GM12878 (cell line): ENCODE measurements at regions not wholly inside any gene's neighbourhood (a gene's known extent, or its start where the extent isn't known, plus 50 kb on each side); places are given as distances from the start of the nearest gene placed in this dataset.

Experiments
- ATAC-seq: fragments of 200-7000 bp; cut with Tn5 transposase; 3 replicates; pipeline ENCODE4 v1.9.1; 2020; ENCODE audit warnings: mild to moderate bottlenecking, moderate library complexity
- BruUV-seq: library from RNA; stranded (reverse); fragments of 400-500 nt; replicated peaks from 2 replicates; lab custom pipeline; 2021; lab: Mats Ljungman, UMichigan
- CTCF ChIA-PET: fragments of 300-600 bp; sonication (Branson Sonifier 250); formaldehyde crosslinking; extraction: SDS; loops from one replicate; lab custom pipeline; 2021; ENCODE audit warnings: inconsistent platforms; lab: Yijun Ruan, JAX
- POLR2A ChIA-PET: fragments of 350-600 bp; formaldehyde crosslinking; extraction: SDS; loops from one replicate; lab custom pipeline; 2021; ENCODE audit warnings: inconsistent platforms; lab: Charles Lee
- RAD21 ChIA-PET: fragments of 300-600 bp; sonication (Branson Sonifier 250); formaldehyde crosslinking; loops from one replicate; lab custom pipeline; 2023; ENCODE audit warnings: antibody characterized with exemption; ENCODE audit not compliant: unreplicated experiment; lab: Charles Lee
- SMC1A ChIA-PET: fragments of 300-600 bp; sonication (Branson Sonifier 250); formaldehyde crosslinking; loops from one replicate; lab custom pipeline; 2023; ENCODE audit not compliant: unreplicated experiment, uncharacterized antibody; lab: Charles Lee
- DNase-seq: peaks from one replicate; pipeline ENCODE4 v3.0.0-alpha.2; 2011; ENCODE audit warnings: low read depth, low spot score
- FAIRE-seq: peaks from 3 replicates; lab custom pipeline; 2011; peaks lifted over from hg19 to GRCh38; lab: Jason Lieb, UNC
- H2AFZ ChIP-seq: 2 replicates; pipeline ENCODE4 v1.6.0; 2011; ENCODE audit warnings: low read depth, low read length, control low read depth; ENCODE audit not compliant: control insufficient read depth
- H3K27ac ChIP-seq: 2 replicates; pipeline ENCODE4 v1.5.1; 2011; ENCODE audit warnings: control low read depth; ENCODE audit not compliant: control insufficient read depth, insufficient read depth
- H3K27me3 ChIP-seq, 2 experiments: replicated peaks in 1 of 2; 2 replicates each; pipeline versions ENCODE4 v1.6.0 to v1.6.1; 2011; ENCODE audit warnings: low read length in 1 of 2; ENCODE audit not compliant: control insufficient read depth in 2 of 2, insufficient read depth in 2 of 2
- H3K36me3 ChIP-seq, 2 experiments: 2 replicates each; pipeline ENCODE4 v1.5.1; 2011; ENCODE audit warnings: low read length in 1 of 2; ENCODE audit not compliant: control insufficient read depth in 2 of 2, insufficient read depth in 2 of 2
- H3K4me1 ChIP-seq: 2 replicates; pipeline ENCODE4 v1.6.1; 2011; ENCODE audit warnings: mild to moderate bottlenecking, low read length, moderate library complexity, mixed read lengths; ENCODE audit not compliant: control insufficient read depth, insufficient read depth
- H3K4me2 ChIP-seq: 2 replicates; pipeline ENCODE4 v1.6.0; 2011; ENCODE audit warnings: control low read depth; ENCODE audit not compliant: control insufficient read depth, insufficient read depth
- H3K4me3 ChIP-seq: fragments of 200-600 bp; sonication (generic); 2 replicates; pipeline ENCODE4 v1.5.1; 2016
- H3K79me2 ChIP-seq: 2 replicates; pipeline ENCODE4 v1.6.0; 2011; ENCODE audit warnings: low read length; ENCODE audit not compliant: control insufficient read depth, insufficient read depth
- H3K9ac ChIP-seq: 2 replicates; pipeline ENCODE4 v1.8.0; 2011; ENCODE audit warnings: low read length, control low read depth, mixed read lengths; ENCODE audit not compliant: control insufficient read depth, insufficient read depth
- H3K9me3 ChIP-seq: replicated peaks from 3 replicates; pipeline ENCODE4 v1.5.1; 2011; ENCODE audit warnings: mild to moderate bottlenecking, low read length; ENCODE audit not compliant: control insufficient read depth, insufficient read depth
- H4K20me1 ChIP-seq: 2 replicates; pipeline ENCODE4 v1.6.0; 2011; ENCODE audit not compliant: control insufficient read depth, insufficient read depth
- CBX5 ChIP-seq: sonication (generic); IDR thresholded peaks from 2 replicates; pipeline ENCODE4 v1.6.1; 2016; ENCODE audit warnings: low read depth, moderate library complexity, mild to moderate bottlenecking, inconsistent platforms
- NFYB ChIP-seq: IDR thresholded peaks from 2 replicates; pipeline ENCODE4 v1.6.1; 2011; ENCODE audit warnings: low read depth, mild to moderate bottlenecking, low read length, improper control_type of control experiment, moderate library complexity; ENCODE audit not compliant: insufficient read depth
- SIN3A ChIP-seq: IDR thresholded peaks from 2 replicates; pipeline ENCODE4 v1.6.1; 2012; ENCODE audit warnings: low read depth, low read length, improper control_type of control experiment
- SMC3 ChIP-seq: IDR thresholded peaks from 2 replicates; pipeline ENCODE4 v1.6.1; 2011; ENCODE audit warnings: low read length, improper control_type of control experiment, borderline replicate concordance
- TBL1XR1 ChIP-seq: IDR thresholded peaks from 2 replicates; pipeline ENCODE4 v1.6.1; 2012; ENCODE audit warnings: low read depth, low read length, improper control_type of control experiment
- whole genome bisulfite sequencing: methylation state at CpG from one replicate; pipeline ENCODE4 v1.1.6; 2016; ENCODE audit warnings: low lambda C conversion rate; ENCODE audit not compliant: insufficient replicate concordance, insufficient coverage; ENCODE audit errors: missing lambda C conversion rate; 5-methylcytosine and 5-hydroxymethylcytosine counted together
- in situ Hi-C: fragments of 300-500 bp; cut with MboI; formaldehyde crosslinking; loops from 9 replicates; pipeline ENCODE4 v1.14.3; 2018; ENCODE audit warnings: mixed read lengths
- intact Hi-C: fragments of 100-400 bp; cut with micrococcal nuclease; formaldehyde crosslinking; loops from one replicate; pipeline ENCODE4 v1.14.2; 2022; ENCODE audit not compliant: unreplicated experiment
- TF ChIP-seq, protein P1 (sequence below): IDR thresholded peaks from 2 replicates; pipeline ENCODE4 v1.6.1; 2012; ENCODE audit warnings: low read depth, low read length, improper control_type of control experiment
- TF ChIP-seq, protein P2 (sequence below): fragments of 450-650 bp; IDR thresholded peaks from 2 replicates; pipeline ENCODE4 v1.6.1; 2018; ENCODE audit warnings: borderline replicate concordance, mild to moderate bottlenecking; ENCODE audit not compliant: partially characterized antibody
- TF ChIP-seq, protein P3 (sequence below): IDR thresholded peaks from 2 replicates; pipeline ENCODE4 v1.6.1; 2011; ENCODE audit warnings: mild to moderate bottlenecking, low read depth, low read length, moderate library complexity; ENCODE audit not compliant: insufficient replicate concordance

DNA sequence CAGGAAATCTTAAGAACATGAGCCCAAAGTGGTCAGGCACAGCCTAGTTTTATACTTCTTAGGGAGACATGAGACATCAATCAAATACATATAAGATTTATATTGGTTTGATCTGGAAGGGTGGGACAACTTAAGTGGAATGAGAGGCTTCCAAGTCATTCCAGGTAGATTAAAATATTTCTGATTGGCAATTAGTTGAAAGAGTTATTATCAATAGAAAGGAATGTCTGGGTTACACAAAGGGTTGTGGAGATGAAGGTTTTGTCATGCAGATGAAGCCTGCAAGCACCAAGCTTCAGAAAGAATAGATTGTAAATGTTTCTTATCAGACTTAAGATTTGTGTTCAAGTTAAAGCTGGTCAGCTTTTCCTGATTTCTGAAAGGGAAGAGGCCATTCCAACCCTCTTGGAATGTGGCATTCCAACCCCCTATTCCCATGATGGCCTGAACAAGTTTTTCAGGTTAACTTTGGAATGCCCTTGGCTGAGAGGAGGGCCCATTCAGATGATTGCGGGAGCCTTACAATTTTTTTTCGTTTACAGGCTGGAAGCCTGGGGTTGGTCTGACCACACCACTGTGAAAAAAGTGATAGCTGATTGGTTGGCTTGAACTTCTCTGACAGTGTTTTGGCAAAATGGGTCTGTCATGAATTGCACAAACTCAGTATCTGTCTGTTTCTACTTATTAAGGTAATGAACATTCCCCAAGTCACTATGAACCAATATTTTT, 245.6 kb upstream of the RAI14 start:
- no peak for TF ChIP-seq SIN3A
- TF ChIP-seq, all 136 proteins: peak for 0
- Histone ChIP-seq H3K4me3 (no peak overlapping the region), H4K20me1 (no peaks in the 10 kb centered on the region), H3K27ac (no peak overlapping the region), H3K9me3 (no peaks in the 10 kb centered on the region), H3K79me2 (no peaks in the 10 kb centered on the region), H2AFZ (no peak overlapping the region), H3K27me3 (no peaks in the 10 kb centered on the region), H3K9ac (no peak overlapping the region), H3K4me1 (no peaks in the 10 kb centered on the region), H3K4me2 (no peak overlapping the region), H3K36me3 (no peaks in the 10 kb centered on the region)
- intact Hi-C loops = no loop called here
- ChIA-PET POLR2A (no interaction called here), SMC1A (no interaction called here), CTCF (no interaction called here), RAD21 (no interaction called here)
- WGBS = 50% methylated on average over 2 of the region's 2 CpGs
- ATAC-seq = no peak
- in situ Hi-C loops = no loop called here
- BruUV-seq = no TSS peak
- no peak for FAIRE-seq
- no peak for DNase-seq

DNA sequence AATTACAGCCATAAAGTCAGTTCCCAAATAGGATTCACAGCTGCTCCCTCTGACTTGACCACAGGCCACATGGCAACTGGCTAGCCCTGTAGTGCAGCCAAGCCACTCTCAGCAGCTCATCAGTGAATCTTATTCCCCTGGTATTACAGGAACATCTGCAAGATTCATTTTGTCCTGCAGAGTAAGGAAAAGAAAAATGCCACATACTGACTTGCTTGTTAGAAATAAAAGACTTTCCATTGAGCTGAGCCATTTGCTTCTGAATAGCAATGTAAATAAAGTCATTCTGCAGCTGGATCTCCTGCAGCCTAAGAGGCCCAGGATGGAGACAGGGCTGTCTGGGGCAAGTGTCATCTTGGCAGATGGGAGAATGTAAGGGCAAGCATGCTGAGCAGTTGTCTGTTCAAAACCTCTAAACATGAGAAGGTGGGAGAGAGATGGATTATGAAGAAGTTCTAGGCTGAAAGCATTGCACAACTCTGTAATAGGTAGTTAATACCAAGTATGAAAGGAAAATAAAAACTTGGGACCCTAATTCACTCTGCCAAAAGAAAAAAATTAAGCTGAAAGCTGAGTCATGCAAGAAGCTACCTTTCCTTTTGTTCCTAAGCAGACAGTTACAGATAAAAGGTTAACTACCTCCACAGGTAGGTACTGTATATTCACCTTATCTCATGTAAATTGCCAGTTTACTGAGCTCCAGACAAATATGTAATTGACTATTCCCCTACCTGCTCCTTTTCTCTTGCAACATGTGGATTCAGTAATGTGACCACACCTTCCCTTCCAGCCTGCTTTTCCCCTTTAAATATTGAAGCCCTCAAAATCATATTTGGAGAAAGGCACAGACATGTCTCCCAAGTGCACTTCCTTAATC, 244.4 kb upstream of the RAI14 start:
- Histone ChIP-seq H3K79me2 (no peaks in the 10 kb centered on the region), H2AFZ (no peak overlapping the region), H3K4me1 (no peaks in the 10 kb centered on the region), H4K20me1 (no peaks in the 10 kb centered on the region), H3K9me3 (no peaks in the 10 kb centered on the region), H3K27ac (no peak overlapping the region)
- ChIA-PET RAD21 (no interaction called here), POLR2A (no interaction called here), SMC1A (no interaction called here)
- no peak for DNase-seq
- TF ChIP-seq CBX5 = no peak
- TF ChIP-seq NFYB = no peak
- no peak for TF ChIP-seq TBL1XR1
- TF ChIP-seq, protein P1, sequence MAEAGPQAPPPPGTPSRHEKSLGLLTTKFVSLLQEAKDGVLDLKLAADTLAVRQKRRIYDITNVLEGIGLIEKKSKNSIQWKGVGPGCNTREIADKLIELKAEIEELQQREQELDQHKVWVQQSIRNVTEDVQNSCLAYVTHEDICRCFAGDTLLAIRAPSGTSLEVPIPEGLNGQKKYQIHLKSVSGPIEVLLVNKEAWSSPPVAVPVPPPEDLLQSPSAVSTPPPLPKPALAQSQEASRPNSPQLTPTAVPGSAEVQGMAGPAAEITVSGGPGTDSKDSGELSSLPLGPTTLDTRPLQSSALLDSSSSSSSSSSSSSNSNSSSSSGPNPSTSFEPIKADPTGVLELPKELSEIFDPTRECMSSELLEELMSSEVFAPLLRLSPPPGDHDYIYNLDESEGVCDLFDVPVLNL = no peak
- TF ChIP-seq SMC3 = no peak
- TF ChIP-seq, protein P2, sequence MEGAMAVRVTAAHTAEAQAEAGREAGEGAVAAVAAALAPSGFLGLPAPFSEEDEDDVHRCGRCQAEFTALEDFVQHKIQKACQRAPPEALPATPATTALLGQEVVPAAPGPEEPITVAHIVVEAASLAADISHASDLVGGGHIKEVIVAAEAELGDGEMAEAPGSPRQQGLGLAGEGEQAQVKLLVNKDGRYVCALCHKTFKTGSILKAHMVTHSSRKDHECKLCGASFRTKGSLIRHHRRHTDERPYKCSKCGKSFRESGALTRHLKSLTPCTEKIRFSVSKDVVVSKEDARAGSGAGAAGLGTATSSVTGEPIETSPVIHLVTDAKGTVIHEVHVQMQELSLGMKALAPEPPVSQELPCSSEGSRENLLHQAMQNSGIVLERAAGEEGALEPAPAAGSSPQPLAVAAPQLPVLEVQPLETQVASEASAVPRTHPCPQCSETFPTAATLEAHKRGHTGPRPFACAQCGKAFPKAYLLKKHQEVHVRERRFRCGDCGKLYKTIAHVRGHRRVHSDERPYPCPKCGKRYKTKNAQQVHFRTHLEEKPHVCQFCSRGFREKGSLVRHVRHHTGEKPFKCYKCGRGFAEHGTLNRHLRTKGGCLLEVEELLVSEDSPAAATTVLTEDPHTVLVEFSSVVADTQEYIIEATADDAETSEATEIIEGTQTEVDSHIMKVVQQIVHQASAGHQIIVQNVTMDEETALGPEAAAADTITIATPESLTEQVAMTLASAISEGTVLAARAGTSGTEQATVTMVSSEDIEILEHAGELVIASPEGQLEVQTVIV = no peak
- TF ChIP-seq, protein P3, sequence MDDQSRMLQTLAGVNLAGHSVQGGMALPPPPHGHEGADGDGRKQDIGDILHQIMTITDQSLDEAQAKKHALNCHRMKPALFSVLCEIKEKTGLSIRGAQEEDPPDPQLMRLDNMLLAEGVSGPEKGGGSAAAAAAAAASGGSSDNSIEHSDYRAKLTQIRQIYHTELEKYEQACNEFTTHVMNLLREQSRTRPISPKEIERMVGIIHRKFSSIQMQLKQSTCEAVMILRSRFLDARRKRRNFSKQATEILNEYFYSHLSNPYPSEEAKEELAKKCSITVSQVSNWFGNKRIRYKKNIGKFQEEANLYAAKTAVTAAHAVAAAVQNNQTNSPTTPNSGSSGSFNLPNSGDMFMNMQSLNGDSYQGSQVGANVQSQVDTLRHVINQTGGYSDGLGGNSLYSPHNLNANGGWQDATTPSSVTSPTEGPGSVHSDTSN = no peak
- TF ChIP-seq, all 136 proteins: peak for 0
- no peak for FAIRE-seq
- Histone ChIP-seq H3K9ac (no peak overlapping the region), H3K4me3 (no peak overlapping the region), H3K4me2 (no peak overlapping the region), H3K36me3 (no peaks in the 10 kb centered on the region), H3K27me3 (no peaks in the 10 kb centered on the region)
- ATAC-seq = no peak
- CTCF ChIA-PET = interaction anchor here (1.5 kb wide), 1 partner anchor 35 kb away, joined by 3 read pairs; no protein-coding TSS in a partner anchor
- intact Hi-C loops = no loop called here
- in situ Hi-C loops = no loop called here
- BruUV-seq = no TSS peak
